ENCODE measurements at regions not wholly inside any gene's neighbourhood (a gene's known extent, or its start where the extent isn't known, plus 50 kb on each side); places are given as distances from the start of the nearest gene placed in this dataset.

DNA sequence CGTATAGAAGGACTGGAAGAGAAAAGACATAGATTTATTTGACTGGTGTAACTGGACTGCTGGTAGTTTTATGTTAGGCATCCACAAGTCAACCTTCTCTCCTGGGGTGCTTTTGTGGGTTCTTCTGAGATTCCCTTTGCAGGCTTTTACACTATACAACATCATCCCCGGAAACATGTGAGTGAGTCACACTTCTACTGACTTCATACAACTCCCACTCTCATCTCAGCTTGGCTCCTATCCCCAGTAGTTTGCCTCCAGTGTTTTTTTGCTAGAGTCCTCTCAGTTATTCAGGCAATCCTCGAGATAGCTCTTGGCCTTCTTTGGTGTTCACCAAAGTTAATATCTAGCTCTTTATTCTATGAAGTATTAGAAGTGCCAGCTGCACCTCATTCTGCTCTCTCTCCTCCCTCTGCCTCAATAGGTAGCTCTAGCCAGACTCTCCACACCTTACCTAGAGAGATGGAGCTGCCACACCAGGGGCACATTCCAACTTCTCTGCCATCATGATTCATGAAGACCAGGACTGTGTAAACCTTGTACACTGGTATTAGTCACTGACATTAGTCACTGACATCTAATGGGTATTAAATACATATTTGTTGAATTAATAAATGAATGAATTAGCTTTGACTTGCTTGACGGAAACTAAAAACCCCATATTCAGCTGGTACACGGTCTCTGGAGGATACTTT is 281.9 kb downstream of the PPP1R3A start:
- no peak for TF ChIP-seq HDGF (IDR thresholded peaks at IDR 0.05; ENCODE audit: borderline replicate concordance)
- TF ChIP-seq ARNT (IDR thresholded peaks at IDR 0.05), result no peak
- TF ChIP-seq SUZ12 (IDR thresholded peaks at IDR 0.05), result no peak
- no peak for TF ChIP-seq NFRKB (IDR thresholded peaks at IDR 0.05)
- TF ChIP-seq FOXK2 (IDR thresholded peaks at IDR 0.05), result no peak
- no peak for TF ChIP-seq BHLHE40 (IDR thresholded peaks at IDR 0.05; ENCODE audit: borderline replicate concordance)
- no peak for TF ChIP-seq FOXA1 (IDR thresholded peaks at IDR 0.05)
- no peak for TF ChIP-seq ELF4 (IDR thresholded peaks at IDR 0.05)
- TF ChIP-seq SP1 (IDR thresholded peaks at IDR 0.05), result no peak
- TF ChIP-seq ZNF384 (IDR thresholded peaks at IDR 0.05), result no peak
- no peak for TF ChIP-seq FOXM1 (IDR thresholded peaks at IDR 0.05; ENCODE audit: borderline replicate concordance)

All from HEK293T (cell line).